Smooth muscle cell (in vitro differentiated cells): ENCODE measurements at regions not wholly inside any gene's neighbourhood (a gene's known extent, or its start where the extent isn't known, plus 50 kb on each side); places are given as distances from the start of the nearest gene placed in this dataset.

Experiments used
- DNase-seq: peaks from one replicate; lab custom pipeline; 2025; ENCODE audit not compliant: unreplicated experiment; lab: John Stamatoyannopoulos, UW
- H2AFZ ChIP-seq: fragments of 200-600 bp; sonication (generic); 2 replicates; pipeline ENCODE4 v1.6.0; 2016; ENCODE audit warnings: antibody characterized with exemption, low read depth, mild to moderate bottlenecking
- H3F3A ChIP-seq: fragments of 200-600 bp; sonication (generic); 2 replicates; pipeline ENCODE4 v1.6.0; 2017; ENCODE audit warnings: antibody characterized with exemption, low read depth
- H3K27ac ChIP-seq: fragments of 200-600 bp; sonication (generic); 2 replicates; pipeline ENCODE4 v1.5.1; 2016; ENCODE audit warnings: low read depth, mild to moderate bottlenecking
- H3K27me3 ChIP-seq: fragments of 200-600 bp; sonication (generic); 2 replicates; pipeline ENCODE4 v1.6.1; 2016; ENCODE audit warnings: low read depth, mild to moderate bottlenecking
- H3K36me3 ChIP-seq: fragments of 200-600 bp; sonication (generic); 2 replicates; pipeline ENCODE4 v1.5.1; 2016; ENCODE audit warnings: low read depth
- H3K4me1 ChIP-seq: fragments of 200-600 bp; sonication (generic); 2 replicates; pipeline ENCODE4 v1.5.1; 2016; ENCODE audit warnings: low read depth
- H3K4me2 ChIP-seq: fragments of 200-600 bp; sonication (generic); 2 replicates; pipeline ENCODE4 v1.6.0; 2016; ENCODE audit warnings: mild to moderate bottlenecking
- H3K4me3 ChIP-seq: fragments of 200-600 bp; sonication (generic); 2 replicates; pipeline ENCODE4 v1.5.1; 2016; ENCODE audit warnings: mild to moderate bottlenecking
- H3K79me2 ChIP-seq: fragments of 200-600 bp; sonication (generic); 2 replicates; pipeline ENCODE4 v1.6.0; 2016; ENCODE audit warnings: low read depth, mild to moderate bottlenecking
- H3K9ac ChIP-seq: fragments of 200-600 bp; sonication (generic); 2 replicates; pipeline ENCODE4 v1.6.0; 2016; ENCODE audit warnings: low read depth
- H3K9me3 ChIP-seq: fragments of 200-600 bp; sonication (generic); replicated peaks from 2 replicates; pipeline ENCODE4 v1.5.1; 2016; ENCODE audit warnings: low read depth
- H4K20me1 ChIP-seq: fragments of 200-600 bp; sonication (generic); 2 replicates; pipeline ENCODE4 v1.6.0; 2016; ENCODE audit warnings: low read depth
- WGBS: methylation state at CpG from one replicate; pipeline ENCODE4 v1.1.7; 2016; ENCODE audit warnings: low lambda C conversion rate; 5-methylcytosine and 5-hydroxymethylcytosine counted together
- TF ChIP-seq, protein P1 (sequence below): fragments of 200-600 bp; sonication (generic); IDR thresholded peaks from 2 replicates; pipeline ENCODE4 v1.5.1; 2017; ENCODE audit warnings: borderline replicate concordance, mild to moderate bottlenecking, antibody characterized with exemption; ENCODE audit not compliant: insufficient read depth, poor library complexity, severe bottlenecking

GRCh38 chr12:93086288-93086727, 157.2 kb upstream of the EEA1 start:
- no peak overlapping the region for H3K4me3 ChIP-seq
- H4K20me1 ChIP-seq: no peaks in the 10 kb centered on the region
- H3K9ac ChIP-seq: no peak overlapping the region
- no peaks in the 10 kb centered on the region for H3K27me3 ChIP-seq
- H3K4me2 ChIP-seq: no peak overlapping the region
- 97% methylated on average over 3 of the region's 3 CpGs for WGBS
- H3F3A ChIP-seq: no peaks in the 10 kb centered on the region
- DNase-seq: no peak
- H2AFZ ChIP-seq: no peak overlapping the region
- TF ChIP-seq, protein P1, sequence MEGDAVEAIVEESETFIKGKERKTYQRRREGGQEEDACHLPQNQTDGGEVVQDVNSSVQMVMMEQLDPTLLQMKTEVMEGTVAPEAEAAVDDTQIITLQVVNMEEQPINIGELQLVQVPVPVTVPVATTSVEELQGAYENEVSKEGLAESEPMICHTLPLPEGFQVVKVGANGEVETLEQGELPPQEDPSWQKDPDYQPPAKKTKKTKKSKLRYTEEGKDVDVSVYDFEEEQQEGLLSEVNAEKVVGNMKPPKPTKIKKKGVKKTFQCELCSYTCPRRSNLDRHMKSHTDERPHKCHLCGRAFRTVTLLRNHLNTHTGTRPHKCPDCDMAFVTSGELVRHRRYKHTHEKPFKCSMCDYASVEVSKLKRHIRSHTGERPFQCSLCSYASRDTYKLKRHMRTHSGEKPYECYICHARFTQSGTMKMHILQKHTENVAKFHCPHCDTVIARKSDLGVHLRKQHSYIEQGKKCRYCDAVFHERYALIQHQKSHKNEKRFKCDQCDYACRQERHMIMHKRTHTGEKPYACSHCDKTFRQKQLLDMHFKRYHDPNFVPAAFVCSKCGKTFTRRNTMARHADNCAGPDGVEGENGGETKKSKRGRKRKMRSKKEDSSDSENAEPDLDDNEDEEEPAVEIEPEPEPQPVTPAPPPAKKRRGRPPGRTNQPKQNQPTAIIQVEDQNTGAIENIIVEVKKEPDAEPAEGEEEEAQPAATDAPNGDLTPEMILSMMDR: no peak
- H3K79me2 ChIP-seq: no peaks in the 10 kb centered on the region
- no peaks in the 10 kb centered on the region for H3K4me1 ChIP-seq
- H3K27ac ChIP-seq: no peak overlapping the region
- no peaks in the 10 kb centered on the region for H3K9me3 ChIP-seq
- H3K36me3 ChIP-seq: no peaks in the 10 kb centered on the region

DNA sequence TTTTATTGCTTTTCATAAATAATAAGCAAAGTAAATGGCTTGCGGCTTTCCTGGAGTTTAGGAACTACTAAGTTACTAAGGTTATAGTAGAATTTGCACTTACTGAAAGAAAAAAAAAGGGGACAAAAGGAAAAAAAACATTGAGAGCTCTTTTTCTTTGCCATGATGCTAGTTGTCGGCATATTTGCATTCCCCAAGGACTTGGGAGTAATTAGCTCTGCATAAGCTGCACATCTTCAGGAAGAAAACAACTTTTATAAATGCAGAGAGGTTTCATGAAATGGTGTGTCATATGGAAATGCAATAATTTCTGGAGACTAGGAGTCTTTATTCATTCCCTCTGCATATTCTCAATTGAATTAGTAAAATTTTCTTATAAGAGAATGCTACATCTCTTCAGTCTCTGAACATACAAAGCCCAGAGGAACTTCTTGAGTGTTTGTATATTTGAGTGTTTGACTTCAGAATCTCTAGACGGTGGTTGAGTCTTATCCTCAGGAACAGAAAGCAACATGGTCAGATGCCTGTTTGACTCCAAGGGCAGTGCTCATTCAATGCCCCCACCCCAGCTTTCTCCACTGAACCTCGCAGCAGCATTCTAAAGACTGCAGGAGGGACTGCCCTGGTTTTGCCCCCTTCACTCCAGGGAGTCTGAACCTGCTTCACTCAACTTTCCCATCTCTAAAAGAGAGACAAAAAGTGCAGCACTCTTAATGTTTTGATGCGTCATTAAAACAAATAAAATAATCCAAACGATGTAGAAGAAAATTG, 158.9 kb upstream of the EEA1 start:
- Histone ChIP-seq H3K9ac (no peak overlapping the region), H2AFZ (no peak overlapping the region), H3K4me2 (no peak overlapping the region), H3K79me2 (no peaks in the 10 kb centered on the region), H3K4me3 (no peak overlapping the region), H3K9me3 (no peaks in the 10 kb centered on the region), H3K27ac (no peak overlapping the region), H3F3A (peaks cover 4% of the 10 kb centered on the region), H3K4me1 (no peaks in the 10 kb centered on the region), H4K20me1 (no peaks in the 10 kb centered on the region), H3K36me3 (no peaks in the 10 kb centered on the region), H3K27me3 (no peaks in the 10 kb centered on the region)
- 73% methylated on average over 6 of the region's 6 CpGs for WGBS
- DNase-seq: no peak
- TF ChIP-seq, protein P1: no peak

- 73% methylated on average over 5 of the region's 5 CpGs for WGBS
- TF ChIP-seq, protein P1: no peak
- H3F3A ChIP-seq: peaks cover 4% of the 10 kb centered on the region
- no peak for DNase-seq
- no peaks in the 10 kb centered on the region for H3K36me3 ChIP-seq
- H3K4me2 ChIP-seq: no peak overlapping the region
- H3K4me1 ChIP-seq: no peaks in the 10 kb centered on the region
- H3K9ac ChIP-seq: no peak overlapping the region
- no peak overlapping the region for H3K4me3 ChIP-seq
- H2AFZ ChIP-seq: no peak overlapping the region
- no peaks in the 10 kb centered on the region for H3K27me3 ChIP-seq
- H3K27ac ChIP-seq: peak overlapping the region; percentile 67
- no peaks in the 10 kb centered on the region for H3K9me3 ChIP-seq
- no peaks in the 10 kb centered on the region for H3K79me2 ChIP-seq
- no peaks in the 10 kb centered on the region for H4K20me1 ChIP-seq
These were observed 160.9 kb upstream of the EEA1 start for GRCh38 chr12:93089805-93090569.
